Body of pancreas (tissue), 4 donors: ENCODE measurements at regions not wholly inside any gene's neighbourhood (a gene's known extent, or its start where the extent isn't known, plus 50 kb on each side); places are given as distances from the start of the nearest gene placed in this dataset.

ENCODE experiments used
- CTCF ChIP-seq, 7 experiments: fragments of 450-650 bp in 4 of 7; fragments of 200-600 bp in 3 of 7; sonication (generic) in 3 of 7; IDR thresholded peaks; one replicate each; pipeline ENCODE4 v1.5.1; 2016 to 2019; ENCODE audit warnings: antibody characterized with exemption in 7 of 7
- POLR2A ChIP-seq, 3 donors: fragments of 450-650 bp; IDR thresholded peaks; one replicate each; pipeline ENCODE4 v1.6.1; 2016; ENCODE audit warnings: antibody characterized with exemption in 3 of 3, mild to moderate bottlenecking in 2 of 3

GRCh38 chr9:71557310-71557709, 211.0 kb downstream of the CEMIP2 start:
- TF ChIP-seq POLR2A (IDR thresholded peaks at IDR 0.05), result no peak
- TF ChIP-seq CTCF (IDR thresholded peaks at IDR 0.05), result no peak
